ENCODE measurements at regions not wholly inside any gene's neighbourhood (a gene's known extent, or its start where the extent isn't known, plus 50 kb on each side); places are given as distances from the start of the nearest gene placed in this dataset.

DNA sequence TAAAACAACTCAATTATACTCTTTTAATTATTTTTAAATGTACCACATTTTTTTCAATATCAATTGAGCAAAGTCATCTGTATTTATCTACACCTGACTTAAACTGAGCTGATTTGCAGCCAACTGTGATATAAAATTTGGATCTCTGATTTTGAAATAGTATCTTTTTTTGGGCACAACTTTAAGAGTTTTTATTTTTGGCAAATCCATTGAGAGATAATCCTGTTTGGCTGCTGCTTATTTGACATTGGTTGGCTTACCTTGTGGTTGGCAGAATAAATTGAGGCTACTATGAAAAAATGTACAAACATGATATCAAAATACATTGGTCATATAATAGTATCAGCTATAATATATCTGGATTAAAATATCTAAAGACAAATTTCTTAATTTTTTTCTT, 656.0 kb upstream of the NDST4 start:
- Histone ChIP-seq H3K27ac (ENCODE audit: low read depth) (no peak overlapping the region), H2AFZ (no peak overlapping the region), H3K4me2 (no peak overlapping the region), H3K4me1 (ENCODE audit: insufficient read depth) (no peaks in the 10 kb centered on the region), H3K36me3 (ENCODE audit: insufficient read depth) (no peaks in the 10 kb centered on the region), H3F3A (replicated peaks; ENCODE audit: low read depth) (no peaks in the 10 kb centered on the region), H3K9me2 (ENCODE audit: insufficient read depth) (no peaks in the 10 kb centered on the region), H3K4me3 (no peak overlapping the region), H3K79me2 (replicated peaks; ENCODE audit: insufficient read depth) (no peaks in the 10 kb centered on the region), H3K27me3 (ENCODE audit: insufficient read depth) (no peaks in the 10 kb centered on the region), H4K20me1 (replicated peaks; ENCODE audit: insufficient read depth) (no peaks in the 10 kb centered on the region)
- ATAC-seq (no peak), DNase-seq (ENCODE audit: low spot score) (no peak)
- Mint-ChIP-seq H3K27me3 (ENCODE audit: insufficient read depth, low read depth, poor library complexity) (no peaks in the 10 kb centered on the region), H3K36me3 (ENCODE audit: low read depth) (no peaks in the 10 kb centered on the region), H3K4me1 (no peaks in the 10 kb centered on the region; the same call in 2 of the 3 replicates), H3K4me3 (no peak overlapping the region), H3K27ac (no peak overlapping the region), H3K9me3 (no peaks in the 10 kb centered on the region; the same call in 2 of the 3 replicates)
- TF ChIP-seq, protein P1, sequence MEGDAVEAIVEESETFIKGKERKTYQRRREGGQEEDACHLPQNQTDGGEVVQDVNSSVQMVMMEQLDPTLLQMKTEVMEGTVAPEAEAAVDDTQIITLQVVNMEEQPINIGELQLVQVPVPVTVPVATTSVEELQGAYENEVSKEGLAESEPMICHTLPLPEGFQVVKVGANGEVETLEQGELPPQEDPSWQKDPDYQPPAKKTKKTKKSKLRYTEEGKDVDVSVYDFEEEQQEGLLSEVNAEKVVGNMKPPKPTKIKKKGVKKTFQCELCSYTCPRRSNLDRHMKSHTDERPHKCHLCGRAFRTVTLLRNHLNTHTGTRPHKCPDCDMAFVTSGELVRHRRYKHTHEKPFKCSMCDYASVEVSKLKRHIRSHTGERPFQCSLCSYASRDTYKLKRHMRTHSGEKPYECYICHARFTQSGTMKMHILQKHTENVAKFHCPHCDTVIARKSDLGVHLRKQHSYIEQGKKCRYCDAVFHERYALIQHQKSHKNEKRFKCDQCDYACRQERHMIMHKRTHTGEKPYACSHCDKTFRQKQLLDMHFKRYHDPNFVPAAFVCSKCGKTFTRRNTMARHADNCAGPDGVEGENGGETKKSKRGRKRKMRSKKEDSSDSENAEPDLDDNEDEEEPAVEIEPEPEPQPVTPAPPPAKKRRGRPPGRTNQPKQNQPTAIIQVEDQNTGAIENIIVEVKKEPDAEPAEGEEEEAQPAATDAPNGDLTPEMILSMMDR (conservative IDR thresholded peaks at IDR 0.05; ENCODE audit: low read depth in 2 of 2), result no peak
- TF ChIP-seq EZH2 (IDR thresholded peaks at IDR 0.05; ENCODE audit: low read depth, unreplicated experiment), result no peak
- no peak for TF ChIP-seq CREB1 (CRISPR knock-in tag; IDR thresholded peaks at IDR 0.05; ENCODE audit: low read depth)
- TF ChIP-seq, protein P2, sequence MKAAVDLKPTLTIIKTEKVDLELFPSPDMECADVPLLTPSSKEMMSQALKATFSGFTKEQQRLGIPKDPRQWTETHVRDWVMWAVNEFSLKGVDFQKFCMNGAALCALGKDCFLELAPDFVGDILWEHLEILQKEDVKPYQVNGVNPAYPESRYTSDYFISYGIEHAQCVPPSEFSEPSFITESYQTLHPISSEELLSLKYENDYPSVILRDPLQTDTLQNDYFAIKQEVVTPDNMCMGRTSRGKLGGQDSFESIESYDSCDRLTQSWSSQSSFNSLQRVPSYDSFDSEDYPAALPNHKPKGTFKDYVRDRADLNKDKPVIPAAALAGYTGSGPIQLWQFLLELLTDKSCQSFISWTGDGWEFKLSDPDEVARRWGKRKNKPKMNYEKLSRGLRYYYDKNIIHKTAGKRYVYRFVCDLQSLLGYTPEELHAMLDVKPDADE (IDR thresholded peaks at IDR 0.05), result no peak
- no peak for TF ChIP-seq JUNB (IDR thresholded peaks at IDR 0.05; ENCODE audit: unreplicated experiment)
- no peak for TF ChIP-seq ZNF331 (CRISPR knock-in tag; IDR thresholded peaks at IDR 0.05; ENCODE audit: low read depth)
- TF ChIP-seq, protein P3, sequence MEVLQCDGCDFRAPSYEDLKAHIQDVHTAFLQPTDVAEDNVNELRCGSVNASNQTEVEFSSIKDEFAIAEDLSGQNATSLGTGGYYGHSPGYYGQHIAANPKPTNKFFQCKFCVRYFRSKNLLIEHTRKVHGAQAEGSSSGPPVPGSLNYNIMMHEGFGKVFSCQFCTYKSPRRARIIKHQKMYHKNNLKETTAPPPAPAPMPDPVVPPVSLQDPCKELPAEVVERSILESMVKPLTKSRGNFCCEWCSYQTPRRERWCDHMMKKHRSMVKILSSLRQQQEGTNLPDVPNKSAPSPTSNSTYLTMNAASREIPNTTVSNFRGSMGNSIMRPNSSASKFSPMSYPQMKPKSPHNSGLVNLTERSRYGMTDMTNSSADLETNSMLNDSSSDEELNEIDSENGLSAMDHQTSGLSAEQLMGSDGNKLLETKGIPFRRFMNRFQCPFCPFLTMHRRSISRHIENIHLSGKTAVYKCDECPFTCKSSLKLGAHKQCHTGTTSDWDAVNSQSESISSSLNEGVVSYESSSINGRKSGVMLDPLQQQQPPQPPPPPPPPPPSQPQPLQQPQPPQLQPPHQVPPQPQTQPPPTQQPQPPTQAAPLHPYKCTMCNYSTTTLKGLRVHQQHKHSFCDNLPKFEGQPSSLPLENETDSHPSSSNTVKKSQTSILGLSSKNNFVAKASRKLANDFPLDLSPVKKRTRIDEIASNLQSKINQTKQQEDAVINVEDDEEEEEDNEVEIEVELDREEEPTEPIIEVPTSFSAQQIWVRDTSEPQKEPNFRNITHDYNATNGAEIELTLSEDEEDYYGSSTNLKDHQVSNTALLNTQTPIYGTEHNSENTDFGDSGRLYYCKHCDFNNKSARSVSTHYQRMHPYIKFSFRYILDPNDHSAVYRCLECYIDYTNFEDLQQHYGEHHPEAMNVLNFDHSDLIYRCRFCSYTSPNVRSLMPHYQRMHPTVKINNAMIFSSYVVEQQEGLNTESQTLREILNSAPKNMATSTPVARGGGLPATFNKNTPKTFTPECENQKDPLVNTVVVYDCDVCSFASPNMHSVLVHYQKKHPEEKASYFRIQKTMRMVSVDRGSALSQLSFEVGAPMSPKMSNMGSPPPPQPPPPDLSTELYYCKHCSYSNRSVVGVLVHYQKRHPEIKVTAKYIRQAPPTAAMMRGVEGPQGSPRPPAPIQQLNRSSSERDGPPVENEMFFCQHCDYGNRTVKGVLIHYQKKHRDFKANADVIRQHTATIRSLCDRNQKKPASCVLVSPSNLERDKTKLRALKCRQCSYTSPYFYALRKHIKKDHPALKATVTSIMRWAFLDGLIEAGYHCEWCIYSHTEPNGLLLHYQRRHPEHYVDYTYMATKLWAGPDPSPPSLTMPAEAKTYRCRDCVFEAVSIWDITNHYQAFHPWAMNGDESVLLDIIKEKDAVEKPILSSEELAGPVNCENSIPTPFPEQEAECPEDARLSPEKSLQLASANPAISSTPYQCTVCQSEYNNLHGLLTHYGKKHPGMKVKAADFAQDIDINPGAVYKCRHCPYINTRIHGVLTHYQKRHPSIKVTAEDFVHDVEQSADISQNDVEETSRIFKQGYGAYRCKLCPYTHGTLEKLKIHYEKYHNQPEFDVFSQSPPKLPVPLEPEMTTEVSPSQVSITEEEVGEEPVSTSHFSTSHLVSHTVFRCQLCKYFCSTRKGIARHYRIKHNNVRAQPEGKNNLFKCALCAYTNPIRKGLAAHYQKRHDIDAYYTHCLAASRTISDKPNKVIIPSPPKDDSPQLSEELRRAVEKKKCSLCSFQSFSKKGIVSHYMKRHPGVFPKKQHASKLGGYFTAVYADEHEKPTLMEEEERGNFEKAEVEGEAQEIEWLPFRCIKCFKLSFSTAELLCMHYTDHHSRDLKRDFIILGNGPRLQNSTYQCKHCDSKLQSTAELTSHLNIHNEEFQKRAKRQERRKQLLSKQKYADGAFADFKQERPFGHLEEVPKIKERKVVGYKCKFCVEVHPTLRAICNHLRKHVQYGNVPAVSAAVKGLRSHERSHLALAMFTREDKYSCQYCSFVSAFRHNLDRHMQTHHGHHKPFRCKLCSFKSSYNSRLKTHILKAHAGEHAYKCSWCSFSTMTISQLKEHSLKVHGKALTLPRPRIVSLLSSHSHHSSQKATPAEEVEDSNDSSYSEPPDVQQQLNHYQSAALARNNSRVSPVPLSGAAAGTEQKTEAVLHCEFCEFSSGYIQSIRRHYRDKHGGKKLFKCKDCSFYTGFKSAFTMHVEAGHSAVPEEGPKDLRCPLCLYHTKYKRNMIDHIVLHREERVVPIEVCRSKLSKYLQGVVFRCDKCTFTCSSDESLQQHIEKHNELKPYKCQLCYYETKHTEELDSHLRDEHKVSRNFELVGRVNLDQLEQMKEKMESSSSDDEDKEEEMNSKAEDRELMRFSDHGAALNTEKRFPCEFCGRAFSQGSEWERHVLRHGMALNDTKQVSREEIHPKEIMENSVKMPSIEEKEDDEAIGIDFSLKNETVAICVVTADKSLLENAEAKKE (CRISPR knock-in tag; IDR thresholded peaks at IDR 0.05), result no peak
- no peak for TF ChIP-seq ZNF114 (CRISPR knock-in tag; IDR thresholded peaks at IDR 0.05)

All from GM23338 (cell line).